NCI-H345 treated with DMSO at 0.1 percent for 48 hours (cell line): ENCODE measurements at regions not wholly inside any gene's neighbourhood (a gene's known extent, or its start where the extent isn't known, plus 50 kb on each side); places are given as distances from the start of the nearest gene placed in this dataset.
"Not testable (repeated sequence)": the region's sequence is repeated elsewhere in the genome, so short reads cannot be mapped to it uniquely, and the experiment has no call there.

Experiments used
- DNase-seq: peaks from one replicate; lab custom pipeline; 2025; ENCODE audit not compliant: unreplicated experiment; lab: John Stamatoyannopoulos, UW

- no peak for DNase-seq
Observed at GRCh38 chr3:82423268-82424030, 662.0 kb upstream of the GBE1 start.

DNA sequence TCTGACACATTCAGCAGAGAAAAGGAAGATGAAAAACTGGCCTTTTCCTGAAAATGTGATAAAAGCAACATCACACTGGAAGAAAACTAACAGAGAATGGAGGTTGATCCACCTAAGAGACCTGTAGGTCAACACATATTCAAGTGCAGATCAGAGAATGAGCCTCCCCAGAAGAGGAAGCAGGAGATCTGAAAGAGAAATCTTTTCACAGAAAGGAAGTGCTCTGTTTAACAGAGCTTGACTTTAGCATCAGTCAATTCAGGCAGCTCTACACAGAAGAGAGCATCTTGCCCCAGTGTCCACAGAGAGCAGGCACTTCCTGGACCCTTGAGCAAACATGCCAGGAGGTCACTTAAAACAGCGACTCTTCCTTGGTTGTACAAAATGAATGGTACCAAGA is 655.4 kb upstream of the GBE1 start:
- no peak for DNase-seq

DNA sequence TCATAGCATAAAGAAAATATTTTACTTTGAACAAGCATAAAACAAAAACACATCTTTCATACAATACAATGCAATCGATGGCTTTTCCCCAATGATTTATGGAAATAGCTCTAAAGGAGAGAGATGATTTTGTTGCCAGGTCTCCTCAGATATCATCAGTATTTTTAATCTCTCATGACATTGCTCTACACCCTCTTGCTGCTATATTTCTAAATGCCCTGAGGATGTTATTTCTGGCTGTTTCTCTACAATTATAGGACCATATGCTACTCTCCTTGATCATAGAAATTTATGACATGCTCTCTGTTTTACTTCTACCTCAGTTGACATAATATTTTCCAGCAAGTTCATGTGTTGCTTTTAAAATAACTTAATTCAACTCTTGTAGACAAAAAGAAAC is 654.9 kb upstream of the GBE1 start:
- DNase-seq, result no peak

DNA sequence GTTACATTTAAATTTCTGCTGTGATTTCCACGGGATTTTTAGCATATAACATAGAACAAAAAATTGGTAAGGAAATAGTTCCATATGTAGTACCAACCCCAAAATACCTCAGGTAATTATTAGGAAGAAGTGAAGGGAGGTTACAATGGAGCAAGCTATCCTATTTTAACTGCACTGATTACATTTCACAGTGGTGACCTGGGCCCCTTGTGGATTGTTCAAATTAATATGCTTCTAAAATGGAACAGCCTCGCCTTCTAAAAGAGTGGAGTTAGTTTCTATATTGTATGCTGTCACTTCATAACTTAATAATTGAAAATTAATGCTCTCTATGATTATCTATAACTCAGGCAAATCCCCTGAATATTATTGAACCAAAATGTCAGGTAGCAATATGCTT is 651.7 kb upstream of the GBE1 start:
- DNase-seq, result no peak

GRCh38 chr3:82410366-82410765 is 648.9 kb upstream of the GBE1 start:
- DNase-seq, result no peak

- DNase-seq, result no peak
Observed at GRCh38 chr3:82409842-82410241, 648.4 kb upstream of the GBE1 start.

- no peak for DNase-seq
Observed at GRCh38 chr3:82392203-82392775, 630.8 kb upstream of the GBE1 start.

DNA sequence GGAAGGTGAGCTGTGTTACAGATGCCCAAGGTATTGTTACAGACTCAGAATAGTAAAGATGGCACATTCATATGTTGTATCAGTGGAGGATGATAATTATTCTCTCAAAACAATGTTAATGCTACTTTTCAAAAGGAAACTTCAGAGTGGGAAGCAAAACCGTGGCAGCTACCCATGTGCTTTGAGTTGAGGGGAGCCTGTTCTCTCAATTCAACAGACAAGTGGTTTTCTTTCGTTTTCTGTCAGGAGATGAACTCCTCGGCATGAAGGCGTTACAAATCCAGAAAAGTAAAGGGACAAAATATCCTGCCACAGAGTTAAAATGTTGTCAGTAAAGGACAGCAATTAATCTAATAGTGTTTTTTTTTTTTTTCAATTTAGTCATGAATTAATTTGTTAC is 629.4 kb upstream of the GBE1 start:
- no peak for DNase-seq

DNA sequence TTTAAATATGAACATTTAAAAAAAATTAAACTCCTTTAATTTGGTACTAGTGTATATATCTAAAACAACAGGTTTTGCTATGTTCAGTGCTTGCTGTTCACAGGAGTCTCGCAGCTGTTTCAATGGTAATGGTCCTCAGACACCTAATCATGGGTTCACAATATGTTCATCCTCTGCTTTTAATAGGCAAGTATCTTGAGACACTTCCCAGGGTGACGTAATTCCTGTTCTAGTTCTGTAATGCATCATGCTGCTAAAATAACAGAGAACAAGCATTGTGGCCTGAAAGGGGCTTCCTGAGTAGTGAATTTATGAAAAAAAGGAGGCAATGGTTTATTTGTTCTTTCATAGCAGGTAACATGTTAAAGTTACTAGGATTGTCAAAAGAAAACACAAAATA is 625.2 kb upstream of the GBE1 start:
- no peak for DNase-seq

- no peak for DNase-seq
Observed at GRCh38 chr3:82384181-82384580, 622.7 kb upstream of the GBE1 start.

- no peak for DNase-seq
Observed at GRCh38 chr3:82382831-82383230, 621.4 kb upstream of the GBE1 start.

- DNase-seq, result no peak
Observed at GRCh38 chr3:82378392-82378791, 616.9 kb upstream of the GBE1 start.

- DNase-seq, result no peak
Observed at GRCh38 chr3:82376883-82377282, 615.4 kb upstream of the GBE1 start.

DNA sequence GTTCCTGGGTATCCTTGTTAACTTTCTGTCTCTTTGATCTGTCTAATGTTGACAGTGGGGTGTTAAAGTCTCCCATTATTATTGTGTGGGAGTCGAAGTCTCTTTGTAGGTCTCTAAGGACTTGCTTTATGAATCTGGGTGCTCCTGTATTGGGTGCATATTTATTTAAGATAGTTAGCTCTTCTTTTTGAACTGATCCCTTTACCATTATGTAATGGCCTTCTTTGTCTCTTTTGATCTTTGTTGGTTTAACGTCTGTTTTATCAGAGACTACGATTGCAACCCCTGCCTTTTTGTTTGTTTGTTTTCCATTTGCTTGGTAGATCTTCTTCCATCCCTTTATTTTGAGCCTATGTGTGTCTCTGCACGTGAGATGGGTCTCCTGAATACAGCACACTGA is 612.4 kb upstream of the GBE1 start:
- not testable (repeated sequence) for DNase-seq

GRCh38 chr3:82364827-82365226 is 603.4 kb upstream of the GBE1 start:
- no peak for DNase-seq

- no peak for DNase-seq
Observed at GRCh38 chr3:82363131-82363530, 601.7 kb upstream of the GBE1 start.

- DNase-seq, result no peak
Observed at GRCh38 chr3:82355228-82355627, 593.8 kb upstream of the GBE1 start.

GRCh38 chr3:82354228-82354627 is 592.8 kb upstream of the GBE1 start:
- no peak for DNase-seq

DNA sequence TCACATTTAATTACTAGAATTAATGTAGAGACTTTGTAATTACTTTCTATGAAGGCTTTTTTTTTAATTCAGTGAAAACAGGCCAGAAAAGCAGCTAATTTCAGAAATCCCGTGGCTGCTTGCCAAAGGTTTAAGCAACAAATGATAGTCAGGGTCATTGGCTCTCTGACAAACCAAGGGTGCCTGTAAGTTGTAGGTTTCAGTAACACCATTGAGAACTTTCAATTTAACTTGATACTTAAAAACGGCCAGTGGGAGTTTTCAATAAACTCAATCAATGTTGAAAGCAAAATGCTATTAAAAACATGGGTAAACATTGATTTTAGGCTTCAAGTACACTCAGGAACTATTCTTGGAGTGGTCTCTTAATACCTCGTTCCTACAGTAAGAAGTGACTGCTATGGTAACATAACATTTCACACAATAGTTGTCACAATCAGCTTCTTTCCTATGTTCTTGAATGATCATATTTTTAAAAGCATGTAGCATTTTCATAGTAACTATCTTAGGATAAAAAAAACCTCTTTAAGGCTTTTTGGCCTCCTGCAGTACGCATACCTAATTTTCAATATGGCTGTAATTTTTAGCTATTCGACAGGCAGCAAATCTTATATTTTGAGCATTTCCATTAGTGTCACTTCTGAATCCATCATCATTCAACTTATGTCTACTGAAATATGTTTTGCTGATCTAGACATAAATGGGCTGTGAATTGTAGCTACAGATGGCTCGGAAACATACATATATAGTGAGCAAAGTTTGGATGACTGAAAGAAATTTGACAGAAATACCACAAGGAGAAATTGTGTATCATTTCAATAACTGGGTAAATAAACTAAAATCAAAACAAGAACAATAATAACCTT is 592.1 kb upstream of the GBE1 start:
- no peak for DNase-seq

DNA sequence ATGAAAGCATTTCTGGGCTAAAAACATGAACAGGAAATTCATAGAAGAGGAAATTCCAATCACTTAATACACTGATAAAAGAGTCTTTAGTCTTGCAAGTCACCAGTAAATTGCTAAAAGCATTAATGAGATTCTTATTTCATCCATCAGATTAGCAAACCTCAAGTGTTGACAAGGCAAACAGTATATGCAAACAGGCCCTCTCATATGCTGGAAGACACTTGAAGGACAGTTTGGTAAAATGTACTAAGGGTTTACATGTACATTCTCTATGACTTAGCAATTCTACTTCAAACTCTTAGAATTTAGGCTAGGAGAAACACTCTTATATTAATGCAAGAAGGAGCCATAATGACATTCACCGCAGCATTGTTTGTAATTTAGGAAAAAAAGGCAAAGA is 586.1 kb upstream of the GBE1 start:
- DNase-seq, result no peak

DNA sequence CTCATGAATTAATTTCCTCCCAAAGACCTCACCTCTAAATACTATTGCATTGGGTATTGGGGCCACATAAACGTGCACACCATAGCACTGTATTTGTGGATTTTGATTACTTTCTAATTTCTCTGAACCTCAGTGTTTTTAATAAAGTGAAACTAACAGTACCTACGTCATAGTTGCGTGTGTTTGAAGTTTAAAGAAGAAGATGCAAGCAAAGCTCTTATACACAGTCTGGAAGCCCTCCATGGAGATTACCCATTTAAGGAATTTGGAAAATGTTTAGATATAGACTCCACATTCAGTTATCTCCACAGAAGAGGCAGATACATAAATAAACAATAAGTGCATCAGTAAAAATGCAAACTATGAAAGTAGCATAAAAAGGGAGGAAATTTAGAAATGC is 581.1 kb upstream of the GBE1 start:
- DNase-seq, result no peak

DNA sequence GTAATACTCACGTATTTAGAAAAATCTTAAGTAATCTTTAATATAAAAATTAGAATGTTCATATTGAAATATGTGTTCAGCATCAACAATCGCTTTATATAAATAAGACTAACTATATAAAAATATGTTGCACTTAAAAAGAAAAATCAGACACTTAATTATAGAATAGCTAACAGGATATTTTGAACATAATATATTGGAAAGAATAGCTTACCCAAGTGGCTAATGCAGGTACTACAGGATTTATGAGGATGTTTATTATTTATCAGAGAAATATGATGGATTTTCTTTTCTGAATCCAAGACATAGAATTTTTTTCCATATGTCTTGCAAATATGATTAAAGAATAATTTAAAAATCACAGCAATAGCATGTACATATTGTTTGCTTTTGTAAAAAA is 567.9 kb upstream of the GBE1 start:
- no peak for DNase-seq
